HEK293 (cell line): ENCODE measurements at regions not wholly inside any gene's neighbourhood (a gene's known extent, or its start where the extent isn't known, plus 50 kb on each side); places are given as distances from the start of the nearest gene placed in this dataset.

Experiments
- CTCF ChIA-PET: fragments of 350-600 bp; formaldehyde crosslinking; extraction: SDS; loops from one replicate; lab custom pipeline; 2021; ENCODE audit warnings: antibody characterized with exemption; lab: Yijun Ruan, JAX
- POLR2A ChIA-PET: fragments of 300-600 bp; formaldehyde crosslinking; extraction: SDS; loops from one replicate; lab custom pipeline; 2020; ENCODE audit warnings: antibody characterized with exemption, inconsistent platforms; lab: Yijun Ruan, JAX
- H3K27ac ChIP-seq: fragments of 200-500 bp; sonication (Bioruptor generic); 2 replicates; pipeline ENCODE4 v1.5.1; 2014; ENCODE audit warnings: low read depth, low read length, control low read depth, inconsistent platforms; ENCODE audit errors: extremely low read depth
- H3K36me3 ChIP-seq, 2 experiments: fragments of 200-500 bp in 1 of 2; sonication (Bioruptor generic) in 1 of 2; 1 replicate in 1 of 2; 2 replicates in 1 of 2; pipeline ENCODE4 v1.5.1; 2014 to 2017; ENCODE audit warnings: inconsistent platforms in 2 of 2, low read length in 2 of 2; ENCODE audit not compliant: control insufficient read depth in 2 of 2, insufficient read depth in 1 of 2
- H3K4me1 ChIP-seq: fragments of 200-500 bp; sonication (Bioruptor generic); 2 replicates; pipeline ENCODE4 v1.5.1; 2014; ENCODE audit warnings: mild to moderate bottlenecking, low read length, inconsistent platforms; ENCODE audit not compliant: control insufficient read depth, insufficient read depth
- H3K4me3 ChIP-seq: 2 replicates; pipeline ENCODE4 v1.5.1; 2011; ENCODE audit warnings: low read depth, mild to moderate bottlenecking, control low read depth, low read length, moderate library complexity
- H3K9me3 ChIP-seq: fragments of 200-500 bp; sonication (Bioruptor generic); 2 replicates; pipeline ENCODE4 v1.5.1; 2014; ENCODE audit warnings: low read depth, low read length, inconsistent platforms; ENCODE audit not compliant: control insufficient read depth, insufficient read depth
- FEZF1 ChIP-seq: fragments of 450-650 bp; formaldehyde crosslinking; IDR thresholded peaks from 2 replicates; pipeline ENCODE4 v1.5.1; 2016; ENCODE audit warnings: missing biosample characterization, missing genetic modification characterization
- PRDM6 ChIP-seq: fragments of 450-650 bp; formaldehyde crosslinking; IDR thresholded peaks from 2 replicates; pipeline ENCODE4 v1.5.1; 2017; ENCODE audit warnings: missing biosample characterization, missing genetic modification characterization
- SCRT2 ChIP-seq: fragments of 450-650 bp; formaldehyde crosslinking; IDR thresholded peaks from 2 replicates; pipeline ENCODE4 v1.5.1; 2016; ENCODE audit warnings: missing biosample characterization, missing genetic modification characterization
- SP7 ChIP-seq: fragments of 450-650 bp; formaldehyde crosslinking; IDR thresholded peaks from 2 replicates; pipeline ENCODE4 v1.5.1; 2016; ENCODE audit warnings: missing biosample characterization, missing genetic modification characterization
- TRIM28 ChIP-seq: IDR thresholded peaks from 2 replicates; pipeline ENCODE4 v1.6.1; 2011; ENCODE audit warnings: low read length, control low read depth, borderline replicate concordance
- ZIC2 ChIP-seq: fragments of 450-650 bp; formaldehyde crosslinking; IDR thresholded peaks from 2 replicates; pipeline ENCODE4 v1.5.1; 2016; ENCODE audit warnings: missing biosample characterization, missing genetic modification characterization
- ZNF112 ChIP-seq: fragments of 450-650 bp; formaldehyde crosslinking; IDR thresholded peaks from 2 replicates; pipeline ENCODE4 v1.5.0; 2017; ENCODE audit warnings: missing biosample characterization, missing genetic modification characterization
- ZNF239 ChIP-seq: fragments of 450-650 bp; formaldehyde crosslinking; IDR thresholded peaks from 2 replicates; pipeline ENCODE4 v1.5.1; 2016; ENCODE audit warnings: missing biosample characterization, missing genetic modification characterization
- ZNF350 ChIP-seq: fragments of 450-650 bp; formaldehyde crosslinking; IDR thresholded peaks from 2 replicates; pipeline ENCODE4 v1.5.0; 2017; ENCODE audit warnings: missing biosample characterization, mild to moderate bottlenecking, missing genetic modification characterization
- ZNF596 ChIP-seq: fragments of 450-650 bp; IDR thresholded peaks from 2 replicates; pipeline ENCODE4 v1.5.0; 2018; ENCODE audit warnings: missing biosample characterization, mild to moderate bottlenecking, missing genetic modification characterization, moderate library complexity
- ZNF654 ChIP-seq: fragments of 450-650 bp; formaldehyde crosslinking; IDR thresholded peaks from 2 replicates; pipeline ENCODE4 v1.5.1; 2016; ENCODE audit warnings: low read depth, missing biosample characterization, missing genetic modification characterization
- ZNF785 ChIP-seq: fragments of 450-650 bp; formaldehyde crosslinking; IDR thresholded peaks from 2 replicates; pipeline ENCODE4 v1.5.1; 2016; ENCODE audit warnings: missing biosample characterization, missing genetic modification characterization
- ZSCAN16 ChIP-seq: fragments of 450-650 bp; formaldehyde crosslinking; IDR thresholded peaks from 2 replicates; pipeline ENCODE4 v1.5.1; 2016; ENCODE audit warnings: missing biosample characterization, missing genetic modification characterization
- TF ChIP-seq, protein P1 (sequence below): fragments of 450-650 bp; formaldehyde crosslinking; IDR thresholded peaks from 2 replicates; pipeline ENCODE4 v1.5.1; 2016; ENCODE audit warnings: missing biosample characterization, missing genetic modification characterization
- TF ChIP-seq, protein P2 (sequence below): fragments of 450-650 bp; formaldehyde crosslinking; IDR thresholded peaks from 2 replicates; pipeline ENCODE4 v1.5.1; 2017; ENCODE audit warnings: missing biosample characterization, missing genetic modification characterization
- TF ChIP-seq, protein P3 (sequence below): fragments of 450-650 bp; formaldehyde crosslinking; IDR thresholded peaks from 2 replicates; pipeline ENCODE4 v1.5.1; 2016; ENCODE audit warnings: missing biosample characterization, missing genetic modification characterization

DNA sequence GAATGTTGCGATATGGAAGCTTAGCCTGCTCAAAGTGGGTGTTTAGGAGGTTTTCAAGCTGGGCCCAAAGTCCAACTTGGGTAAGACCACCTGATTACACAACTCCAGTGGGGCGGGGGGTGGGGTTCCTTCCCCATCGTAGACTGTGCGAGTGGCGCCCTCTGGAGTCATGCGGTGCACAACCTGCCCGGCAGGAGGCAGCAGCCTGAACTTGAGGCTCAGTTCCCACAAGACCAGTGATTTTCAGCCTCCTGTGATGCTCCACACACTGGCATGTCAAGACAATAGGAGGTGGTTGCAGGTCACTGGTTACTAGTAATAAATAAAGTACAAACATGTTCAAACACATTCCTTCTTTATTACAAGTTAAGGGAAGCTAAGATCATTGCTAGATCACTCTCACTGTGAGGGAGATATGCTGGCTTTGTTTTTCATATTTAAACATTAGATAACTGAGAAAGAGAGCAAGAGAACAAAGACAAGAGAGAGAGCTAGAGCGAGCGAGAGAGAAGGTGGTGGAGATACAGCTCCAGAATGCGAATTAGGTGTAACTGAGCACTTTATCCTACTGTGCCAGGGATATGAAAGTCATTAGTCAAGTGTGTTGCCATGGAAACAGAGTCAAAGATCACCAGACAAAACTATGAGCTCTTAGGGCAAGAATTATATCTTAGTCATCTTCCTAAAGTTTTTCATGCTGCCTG is 97.4 kb upstream of the BMPER start:
- H3K27ac ChIP-seq: no peak overlapping the region
- TF ChIP-seq ZIC2 (tag by site-specific recombination): peak; percentile 41
- TF ChIP-seq ZNF596: peak; percentile 64
- TF ChIP-seq TRIM28: peak; percentile 38; the same call in 1 of the 2 replicates
- TF ChIP-seq SP7 (tag by site-specific recombination): no peak
- TF ChIP-seq FEZF1 (tag by site-specific recombination): no peak
- no peak for TF ChIP-seq ZNF239 (tag by site-specific recombination)
- no peak for TF ChIP-seq ZNF112 (tag by site-specific recombination)
- TF ChIP-seq ZNF350 (tag by site-specific recombination): no peak
- no peak for TF ChIP-seq SCRT2 (tag by site-specific recombination)
- TF ChIP-seq, protein P1, sequence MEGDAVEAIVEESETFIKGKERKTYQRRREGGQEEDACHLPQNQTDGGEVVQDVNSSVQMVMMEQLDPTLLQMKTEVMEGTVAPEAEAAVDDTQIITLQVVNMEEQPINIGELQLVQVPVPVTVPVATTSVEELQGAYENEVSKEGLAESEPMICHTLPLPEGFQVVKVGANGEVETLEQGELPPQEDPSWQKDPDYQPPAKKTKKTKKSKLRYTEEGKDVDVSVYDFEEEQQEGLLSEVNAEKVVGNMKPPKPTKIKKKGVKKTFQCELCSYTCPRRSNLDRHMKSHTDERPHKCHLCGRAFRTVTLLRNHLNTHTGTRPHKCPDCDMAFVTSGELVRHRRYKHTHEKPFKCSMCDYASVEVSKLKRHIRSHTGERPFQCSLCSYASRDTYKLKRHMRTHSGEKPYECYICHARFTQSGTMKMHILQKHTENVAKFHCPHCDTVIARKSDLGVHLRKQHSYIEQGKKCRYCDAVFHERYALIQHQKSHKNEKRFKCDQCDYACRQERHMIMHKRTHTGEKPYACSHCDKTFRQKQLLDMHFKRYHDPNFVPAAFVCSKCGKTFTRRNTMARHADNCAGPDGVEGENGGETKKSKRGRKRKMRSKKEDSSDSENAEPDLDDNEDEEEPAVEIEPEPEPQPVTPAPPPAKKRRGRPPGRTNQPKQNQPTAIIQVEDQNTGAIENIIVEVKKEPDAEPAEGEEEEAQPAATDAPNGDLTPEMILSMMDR: peak; percentile 25; the same call in 1 of the 2 replicates
- TF ChIP-seq ZNF654 (tag by site-specific recombination): peak; percentile 23; the same call in 1 of the 2 replicates
- TF ChIP-seq, protein P2, sequence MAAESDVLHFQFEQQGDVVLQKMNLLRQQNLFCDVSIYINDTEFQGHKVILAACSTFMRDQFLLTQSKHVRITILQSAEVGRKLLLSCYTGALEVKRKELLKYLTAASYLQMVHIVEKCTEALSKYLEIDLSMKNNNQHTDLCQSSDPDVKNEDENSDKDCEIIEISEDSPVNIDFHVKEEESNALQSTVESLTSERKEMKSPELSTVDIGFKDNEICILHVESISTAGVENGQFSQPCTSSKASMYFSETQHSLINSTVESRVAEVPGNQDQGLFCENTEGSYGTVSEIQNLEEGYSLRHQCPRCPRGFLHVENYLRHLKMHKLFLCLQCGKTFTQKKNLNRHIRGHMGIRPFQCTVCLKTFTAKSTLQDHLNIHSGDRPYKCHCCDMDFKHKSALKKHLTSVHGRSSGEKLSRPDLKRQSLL (tag by site-specific recombination): peak; percentile 64; the same call in 1 of the 2 replicates
- TF ChIP-seq PRDM6 (tag by site-specific recombination): 0 out of 2 replicates have a peak, but pooled peaks have one; percentile 14
- TF ChIP-seq ZSCAN16 (tag by site-specific recombination): no peak
- TF ChIP-seq, protein P3, sequence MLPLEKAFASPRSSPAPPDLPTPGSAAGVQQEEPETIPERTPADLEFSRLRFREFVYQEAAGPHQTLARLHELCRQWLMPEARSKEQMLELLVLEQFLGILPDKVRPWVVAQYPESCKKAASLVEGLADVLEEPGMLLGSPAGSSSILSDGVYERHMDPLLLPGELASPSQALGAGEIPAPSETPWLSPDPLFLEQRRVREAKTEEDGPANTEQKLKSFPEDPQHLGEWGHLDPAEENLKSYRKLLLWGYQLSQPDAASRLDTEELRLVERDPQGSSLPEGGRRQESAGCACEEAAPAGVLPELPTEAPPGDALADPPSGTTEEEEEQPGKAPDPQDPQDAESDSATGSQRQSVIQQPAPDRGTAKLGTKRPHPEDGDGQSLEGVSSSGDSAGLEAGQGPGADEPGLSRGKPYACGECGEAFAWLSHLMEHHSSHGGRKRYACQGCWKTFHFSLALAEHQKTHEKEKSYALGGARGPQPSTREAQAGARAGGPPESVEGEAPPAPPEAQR (tag by site-specific recombination): no peak
- CTCF ChIA-PET: interaction anchor here (0.6 to 2.2 kb wide), 48 partner anchors 8 to 944 kb away, joined by 3 to 16 read pairs (median 4); no protein-coding TSS in a partner anchor
- peaks cover 8% of the 10 kb centered on the region for H3K4me1 ChIP-seq
- no peaks in the 10 kb centered on the region for H3K9me3 ChIP-seq
- no peak overlapping the region for H3K4me3 ChIP-seq
- POLR2A ChIA-PET: no interaction called here
- H3K36me3 ChIP-seq: no peaks in the 10 kb centered on the region

DNA sequence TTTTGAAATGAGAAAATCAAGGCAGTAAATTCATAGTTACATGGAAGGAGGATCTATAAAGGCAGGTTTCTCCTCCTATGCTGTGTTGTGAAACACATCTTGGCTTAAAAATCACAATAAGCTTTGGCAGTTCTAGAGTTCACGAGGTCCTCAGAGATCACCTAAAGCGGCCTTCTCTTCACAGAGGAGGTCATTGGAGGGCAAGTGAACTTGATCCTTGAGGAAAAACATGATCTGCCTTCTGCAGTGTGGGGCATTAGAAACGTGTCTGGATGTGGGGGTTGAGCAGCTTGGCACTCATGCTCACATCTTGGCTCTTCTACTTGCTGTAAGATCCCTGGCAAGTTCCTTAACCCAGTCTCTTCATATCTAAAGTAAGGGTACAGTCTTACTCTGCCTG is 96.1 kb upstream of the BMPER start:
- TF ChIP-seq ZIC2 (tag by site-specific recombination): no peak
- TF ChIP-seq ZNF785: no peak
- Histone ChIP-seq H3K9me3 (no peaks in the 10 kb centered on the region; the same call in 1 of the 2 replicates), H3K36me3 (no peaks in the 10 kb centered on the region), H3K27ac (no peak overlapping the region), H3K4me3 (no peak overlapping the region), H3K4me1 (peaks cover 2% of the 10 kb centered on the region)
- ChIA-PET CTCF (interaction anchor here (0.6 to 1.6 kb wide), 6 partner anchors 10 to 566 kb away, joined by 3 to 6 read pairs (median 4); no protein-coding TSS in a partner anchor), POLR2A (no interaction called here)
